ENCODE measurements at regions not wholly inside any gene's neighbourhood (a gene's known extent, or its start where the extent isn't known, plus 50 kb on each side); places are given as distances from the start of the nearest gene placed in this dataset.

DNA sequence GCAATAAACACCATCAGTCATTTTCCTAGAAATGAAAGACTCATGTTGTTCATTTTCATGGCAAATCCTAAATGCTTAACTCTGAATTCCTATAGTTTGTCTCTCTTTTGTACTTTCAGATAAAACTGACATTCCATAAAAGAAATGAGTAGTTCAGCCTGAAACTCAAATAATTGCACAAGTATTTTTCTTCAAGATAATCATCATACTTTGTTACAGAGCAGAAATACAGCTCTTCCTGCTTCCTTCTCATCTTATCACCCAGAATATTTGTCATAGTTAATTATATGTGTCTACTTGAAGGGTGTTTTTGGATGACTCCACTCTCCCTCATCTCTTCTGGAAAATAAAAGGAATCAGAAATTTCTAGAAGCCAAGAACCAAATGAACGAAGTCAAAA, 141.1 kb downstream of the HNMT start:
- no peaks in the 10 kb centered on the region for H3K4me1 Mint-ChIP-seq (ENCODE audit: low read depth)
- ATAC-seq, result no peak
- H3K27ac Mint-ChIP-seq, result no peak overlapping the region
- ChIA-PET POLR2A (no interaction called here), CTCF (no interaction called here)
- no peak overlapping the region for H3K4me3 Mint-ChIP-seq
- TF ChIP-seq, protein P1, sequence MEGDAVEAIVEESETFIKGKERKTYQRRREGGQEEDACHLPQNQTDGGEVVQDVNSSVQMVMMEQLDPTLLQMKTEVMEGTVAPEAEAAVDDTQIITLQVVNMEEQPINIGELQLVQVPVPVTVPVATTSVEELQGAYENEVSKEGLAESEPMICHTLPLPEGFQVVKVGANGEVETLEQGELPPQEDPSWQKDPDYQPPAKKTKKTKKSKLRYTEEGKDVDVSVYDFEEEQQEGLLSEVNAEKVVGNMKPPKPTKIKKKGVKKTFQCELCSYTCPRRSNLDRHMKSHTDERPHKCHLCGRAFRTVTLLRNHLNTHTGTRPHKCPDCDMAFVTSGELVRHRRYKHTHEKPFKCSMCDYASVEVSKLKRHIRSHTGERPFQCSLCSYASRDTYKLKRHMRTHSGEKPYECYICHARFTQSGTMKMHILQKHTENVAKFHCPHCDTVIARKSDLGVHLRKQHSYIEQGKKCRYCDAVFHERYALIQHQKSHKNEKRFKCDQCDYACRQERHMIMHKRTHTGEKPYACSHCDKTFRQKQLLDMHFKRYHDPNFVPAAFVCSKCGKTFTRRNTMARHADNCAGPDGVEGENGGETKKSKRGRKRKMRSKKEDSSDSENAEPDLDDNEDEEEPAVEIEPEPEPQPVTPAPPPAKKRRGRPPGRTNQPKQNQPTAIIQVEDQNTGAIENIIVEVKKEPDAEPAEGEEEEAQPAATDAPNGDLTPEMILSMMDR (IDR thresholded peaks at IDR 0.05), result no peak
- H3K9me3 Mint-ChIP-seq, result no peaks in the 10 kb centered on the region
- intact Hi-C loops (cut with micrococcal nuclease), result no loop called here
- H3K36me3 Mint-ChIP-seq (ENCODE audit: low read depth), result no peaks in the 10 kb centered on the region
- DNase-seq, result no peak
- no peaks in the 10 kb centered on the region for H3K27me3 Mint-ChIP-seq

- Mint-ChIP-seq H3K27me3 (no peaks in the 10 kb centered on the region), H3K4me1 (ENCODE audit: low read depth) (no peaks in the 10 kb centered on the region), H3K36me3 (ENCODE audit: low read depth) (no peaks in the 10 kb centered on the region), H3K9me3 (no peaks in the 10 kb centered on the region), H3K27ac (no peak overlapping the region), H3K4me3 (no peak overlapping the region)
- ChIA-PET CTCF (no interaction called here), POLR2A (no interaction called here)
- intact Hi-C loops (cut with micrococcal nuclease), result no loop called here
- no peak for ATAC-seq
- TF ChIP-seq, protein P1 (IDR thresholded peaks at IDR 0.05), result no peak
- no peak for DNase-seq
These were observed 142.3 kb downstream of the HNMT start for GRCh38 chr2:138106606-138107005.

GRCh38 chr2:138107288-138107687, 143.0 kb downstream of the HNMT start:
- no peaks in the 10 kb centered on the region for H3K27me3 Mint-ChIP-seq
- ChIA-PET CTCF (no interaction called here), POLR2A (no interaction called here)
- no peaks in the 10 kb centered on the region for H3K4me1 Mint-ChIP-seq (ENCODE audit: low read depth)
- no peak overlapping the region for H3K4me3 Mint-ChIP-seq
- intact Hi-C loops (cut with micrococcal nuclease), result no loop called here
- TF ChIP-seq, protein P1 (IDR thresholded peaks at IDR 0.05), result no peak
- no peak overlapping the region for H3K27ac Mint-ChIP-seq
- DNase-seq (no peak), ATAC-seq (no peak)
- no peaks in the 10 kb centered on the region for H3K9me3 Mint-ChIP-seq
- no peaks in the 10 kb centered on the region for H3K36me3 Mint-ChIP-seq (ENCODE audit: low read depth)

DNA sequence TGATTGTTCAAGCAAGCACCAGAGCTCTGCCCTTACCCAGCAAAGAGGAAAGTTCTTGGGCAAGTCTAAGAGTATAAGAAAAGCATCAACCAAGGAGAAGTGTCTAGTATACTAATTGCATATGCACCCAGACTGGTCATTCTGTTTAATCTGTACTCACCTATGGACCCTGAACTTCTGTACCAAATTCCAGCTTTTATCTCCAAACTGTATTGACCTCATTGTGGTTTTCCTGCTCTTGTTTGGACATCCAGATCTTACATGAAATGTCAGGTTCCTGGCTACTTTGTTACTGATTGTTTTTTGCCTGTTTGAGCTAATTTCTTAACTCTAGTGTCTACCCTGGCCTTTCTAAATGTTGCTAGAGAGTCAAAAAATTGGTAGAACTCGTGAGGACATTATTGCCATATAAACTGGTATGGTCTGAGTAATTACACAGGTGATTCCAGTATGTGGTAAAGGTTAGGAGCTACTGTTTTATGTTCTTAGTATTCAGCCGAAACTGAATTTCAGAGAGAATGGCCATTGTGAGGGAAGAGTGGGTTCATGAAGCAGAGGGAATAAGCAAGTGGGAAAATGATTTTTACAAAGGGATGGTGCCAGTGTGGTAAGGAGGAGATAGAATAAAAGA, 146.3 kb downstream of the HNMT start:
- intact Hi-C loops (cut with micrococcal nuclease), result no loop called here
- H3K27me3 Mint-ChIP-seq, result no peaks in the 10 kb centered on the region
- H3K36me3 Mint-ChIP-seq (ENCODE audit: low read depth), result no peaks in the 10 kb centered on the region
- DNase-seq, result no peak
- TF ChIP-seq, protein P1 (IDR thresholded peaks at IDR 0.05), result no peak
- ATAC-seq, result no peak
- no peak overlapping the region for H3K4me3 Mint-ChIP-seq
- H3K9me3 Mint-ChIP-seq, result peaks cover 3% of the 10 kb centered on the region
- no peak overlapping the region for H3K27ac Mint-ChIP-seq
- ChIA-PET POLR2A (no interaction called here), CTCF (no interaction called here)
- H3K4me1 Mint-ChIP-seq (ENCODE audit: low read depth), result no peaks in the 10 kb centered on the region

DNA sequence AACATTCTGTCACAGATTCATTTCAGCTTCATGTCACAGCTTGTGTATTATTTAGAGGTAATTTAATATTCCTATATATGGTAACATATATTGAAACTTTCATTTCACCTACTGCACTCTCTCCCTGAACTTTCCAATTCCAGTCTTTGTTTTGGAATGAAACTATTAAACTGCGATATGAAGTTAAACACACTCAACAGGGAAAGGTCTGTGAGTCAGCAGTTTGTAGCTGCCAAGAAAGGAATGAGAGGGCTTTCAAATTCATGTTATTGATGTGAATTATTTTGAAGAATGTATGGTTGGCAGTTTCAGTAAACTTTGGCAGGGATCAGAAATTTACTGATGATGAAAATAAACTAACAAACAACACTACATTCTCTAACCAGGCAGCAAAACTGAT, 148.3 kb downstream of the HNMT start:
- no peak for ATAC-seq
- Mint-ChIP-seq H3K27ac (no peak overlapping the region), H3K9me3 (peaks cover 4% of the 10 kb centered on the region), H3K27me3 (no peaks in the 10 kb centered on the region), H3K4me3 (no peak overlapping the region), H3K36me3 (ENCODE audit: low read depth) (no peaks in the 10 kb centered on the region), H3K4me1 (ENCODE audit: low read depth) (no peaks in the 10 kb centered on the region)
- POLR2A ChIA-PET, result no interaction called here
- TF ChIP-seq, protein P1 (IDR thresholded peaks at IDR 0.05), result no peak
- CTCF ChIA-PET, result no interaction called here
- no peak for DNase-seq
- intact Hi-C loops (cut with micrococcal nuclease), result no loop called here
